ENCODE measurements at regions not wholly inside any gene's neighbourhood (a gene's known extent, or its start where the extent isn't known, plus 50 kb on each side); places are given as distances from the start of the nearest gene placed in this dataset.
"Not testable (repeated sequence)": the region's sequence is repeated elsewhere in the genome, so short reads cannot be mapped to it uniquely, and the experiment has no call there.

DNA sequence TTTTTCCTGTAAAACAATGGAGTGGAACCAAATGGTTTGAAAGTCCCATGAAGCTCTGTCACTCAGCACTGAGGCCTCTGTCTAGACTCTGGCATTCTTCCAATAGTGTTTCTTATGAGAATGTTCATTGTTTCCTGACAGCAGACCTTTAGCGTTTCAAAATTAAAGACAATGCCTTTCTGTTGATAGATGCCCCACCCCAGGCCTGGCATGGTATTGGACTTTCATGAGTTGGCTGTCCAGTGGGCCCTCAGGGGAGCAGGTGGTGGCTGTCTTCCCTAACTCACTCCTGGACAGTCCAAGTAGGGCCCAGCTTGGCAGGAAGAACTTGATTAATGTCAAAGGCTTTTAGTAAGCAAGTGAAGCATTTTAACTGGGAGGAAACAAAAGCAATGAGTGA is 186.5 kb upstream of the CCL2 start:
- peak; percentile 11 for DNase-seq (ENCODE audit: low read depth)
- in situ Hi-C loops (cut with HindIII; ENCODE audit: low pct_unique_long_range_greater_than_20kb, low sequenced_read_pairs), result no loop called here

GRCh38 chr17:34070712-34071111 is 184.4 kb upstream of the CCL2 start:
- in situ Hi-C loops (cut with HindIII; ENCODE audit: low pct_unique_long_range_greater_than_20kb, low sequenced_read_pairs), result no loop called here
- no peak for DNase-seq (ENCODE audit: low read depth)

DNA sequence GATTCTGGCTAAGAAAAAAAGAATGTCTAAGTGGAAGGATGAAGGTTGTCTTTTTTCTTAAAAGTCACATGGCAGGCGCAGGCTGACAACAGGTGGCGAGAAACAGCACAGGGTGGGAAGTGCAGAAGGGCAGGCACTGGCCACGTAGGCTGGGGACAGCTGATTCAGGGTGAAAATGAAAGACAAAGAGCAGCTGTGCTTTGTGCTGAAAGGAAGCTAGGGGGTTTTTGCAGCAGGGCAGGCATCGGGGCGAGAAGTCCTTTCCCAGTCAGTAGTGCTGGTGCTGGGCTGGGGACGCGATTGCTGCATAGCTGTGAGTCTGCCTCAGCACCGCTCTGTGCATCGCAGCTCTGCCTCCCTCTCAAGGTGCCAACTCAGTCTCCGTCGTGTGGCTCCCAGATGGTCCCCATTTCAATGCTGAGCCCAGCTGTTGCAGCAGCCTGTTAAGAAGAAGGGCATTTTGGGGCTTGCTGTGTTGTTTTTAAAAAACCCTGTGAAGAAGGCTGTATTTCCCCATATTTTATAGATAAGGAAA is 183.1 kb upstream of the CCL2 start:
- DNase-seq (ENCODE audit: low read depth), result no peak
- in situ Hi-C loops (cut with HindIII; ENCODE audit: low pct_unique_long_range_greater_than_20kb, low sequenced_read_pairs), result no loop called here

DNA sequence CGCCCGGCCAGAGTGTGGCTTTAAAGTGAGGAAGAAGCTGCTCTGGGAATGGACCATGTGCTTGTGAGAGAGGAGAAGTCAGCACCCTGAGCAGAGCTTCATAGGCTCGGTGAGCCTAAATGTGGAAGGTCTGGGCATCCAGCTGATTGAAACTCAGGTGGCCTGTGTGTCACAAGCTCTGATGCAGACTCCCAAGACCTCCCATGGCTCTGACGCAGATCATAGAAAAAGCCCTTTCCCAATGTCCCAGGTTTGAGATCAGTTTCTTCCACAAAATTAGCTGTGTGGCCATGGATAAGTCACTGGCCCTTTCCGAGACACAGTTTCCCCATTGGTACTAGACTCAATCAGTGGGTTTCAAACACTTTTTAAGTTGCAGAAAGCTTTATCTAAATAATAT is 180.0 kb upstream of the CCL2 start:
- in situ Hi-C loops (cut with HindIII; ENCODE audit: low pct_unique_long_range_greater_than_20kb, low sequenced_read_pairs), result no loop called here
- no peak for DNase-seq (ENCODE audit: low read depth)

GRCh38 chr17:34076743-34077631 is 178.1 kb upstream of the CCL2 start:
- in situ Hi-C loops (cut with HindIII; ENCODE audit: low pct_unique_long_range_greater_than_20kb, low sequenced_read_pairs), result no loop called here
- no peak for DNase-seq (ENCODE audit: low read depth)

DNA sequence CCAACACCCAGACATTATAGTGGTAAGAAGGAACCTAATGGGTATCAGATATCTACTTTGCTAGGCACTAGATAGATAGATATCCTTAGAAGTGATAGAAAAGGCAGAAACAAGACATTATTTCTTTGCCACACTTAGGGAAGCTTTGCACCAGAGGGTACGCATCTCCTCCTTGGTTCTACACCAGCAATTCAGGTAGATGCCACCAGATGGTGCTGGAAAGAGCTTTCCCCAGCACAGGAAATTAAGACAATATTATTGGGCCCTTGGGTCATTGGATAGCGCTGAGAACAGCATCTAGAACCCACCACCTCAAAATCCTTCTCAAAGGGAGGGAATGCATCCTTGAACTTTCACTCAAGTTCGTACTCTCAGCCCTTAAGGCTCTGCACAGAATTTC is 173.8 kb upstream of the CCL2 start:
- in situ Hi-C loops (cut with HindIII; ENCODE audit: low pct_unique_long_range_greater_than_20kb, low sequenced_read_pairs), result no loop called here
- DNase-seq (ENCODE audit: low read depth), result no peak

DNA sequence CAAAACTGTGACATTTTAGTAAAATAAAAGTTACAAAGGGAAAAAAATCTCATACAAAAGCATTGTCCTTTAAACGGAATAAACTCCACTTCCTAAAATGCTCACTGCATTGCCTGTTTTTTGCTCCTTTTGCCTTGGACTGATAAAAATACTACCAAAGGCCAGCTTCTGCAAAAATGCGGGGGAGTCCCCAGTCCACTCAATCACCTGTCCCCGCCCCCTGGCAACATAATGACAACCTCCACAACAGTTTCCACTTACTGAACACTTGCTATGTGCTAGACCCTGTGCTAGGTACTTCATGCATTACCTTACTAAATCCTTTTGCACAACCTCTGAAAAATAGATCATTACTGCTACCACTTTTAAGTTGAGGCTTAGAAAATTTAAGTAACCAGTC is 172.7 kb upstream of the CCL2 start:
- in situ Hi-C loops (cut with HindIII; ENCODE audit: low pct_unique_long_range_greater_than_20kb, low sequenced_read_pairs), result no loop called here
- no peak for DNase-seq (ENCODE audit: low read depth)

GRCh38 chr17:34089042-34089441 is 166.0 kb upstream of the CCL2 start:
- in situ Hi-C loops (cut with HindIII; ENCODE audit: low pct_unique_long_range_greater_than_20kb, low sequenced_read_pairs); DNase-seq (ENCODE audit: low read depth): not testable (repeated sequence)

DNA sequence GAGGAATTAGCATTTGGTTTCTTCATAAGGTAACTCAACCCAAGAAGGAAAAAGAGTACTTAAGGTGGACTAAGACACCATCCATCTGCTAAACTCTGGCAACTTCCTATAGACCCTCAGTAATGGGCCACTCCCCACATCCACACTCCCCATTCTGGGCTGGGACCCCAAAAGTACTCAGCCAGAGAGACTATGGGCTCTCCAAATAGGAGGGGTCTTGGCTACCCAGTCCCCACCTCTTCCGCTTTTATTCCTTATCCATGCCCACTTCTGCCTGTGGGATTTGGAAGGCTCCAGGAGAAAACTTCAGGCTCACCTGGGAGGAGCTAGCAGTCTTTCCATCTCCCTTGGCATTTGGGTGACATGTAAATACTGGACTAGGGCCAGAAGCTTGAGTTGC is 164.5 kb upstream of the CCL2 start:
- DNase-seq (ENCODE audit: low read depth), result no peak
- in situ Hi-C loops (cut with HindIII; ENCODE audit: low pct_unique_long_range_greater_than_20kb, low sequenced_read_pairs), result no loop called here

GRCh38 chr17:34091975-34092374 is 163.1 kb upstream of the CCL2 start:
- in situ Hi-C loops (cut with HindIII; ENCODE audit: low pct_unique_long_range_greater_than_20kb, low sequenced_read_pairs), result no loop called here
- DNase-seq (ENCODE audit: low read depth), result no peak

DNA sequence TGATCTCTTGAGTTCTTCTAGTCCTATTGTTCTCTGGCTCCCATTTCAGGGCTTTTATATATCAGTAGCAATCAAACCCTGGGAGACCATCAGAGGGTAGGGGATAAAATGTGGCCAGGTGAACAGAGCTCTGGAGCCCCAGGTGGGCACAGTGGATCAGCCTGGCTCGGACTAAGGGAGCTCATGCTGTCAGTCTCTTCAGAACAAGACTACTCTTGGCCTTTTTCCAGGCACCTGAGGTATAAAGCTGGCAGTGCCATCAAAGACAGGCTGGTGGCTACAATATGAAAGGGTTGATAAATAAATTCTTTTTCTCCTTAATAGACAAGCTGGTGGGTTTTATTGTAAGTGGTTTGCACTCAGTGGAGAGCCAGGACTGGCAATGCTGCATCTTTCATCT is 160.0 kb upstream of the CCL2 start:
- in situ Hi-C loops (cut with HindIII; ENCODE audit: low pct_unique_long_range_greater_than_20kb, low sequenced_read_pairs), result no loop called here
- DNase-seq (ENCODE audit: low read depth), result no peak

DNA sequence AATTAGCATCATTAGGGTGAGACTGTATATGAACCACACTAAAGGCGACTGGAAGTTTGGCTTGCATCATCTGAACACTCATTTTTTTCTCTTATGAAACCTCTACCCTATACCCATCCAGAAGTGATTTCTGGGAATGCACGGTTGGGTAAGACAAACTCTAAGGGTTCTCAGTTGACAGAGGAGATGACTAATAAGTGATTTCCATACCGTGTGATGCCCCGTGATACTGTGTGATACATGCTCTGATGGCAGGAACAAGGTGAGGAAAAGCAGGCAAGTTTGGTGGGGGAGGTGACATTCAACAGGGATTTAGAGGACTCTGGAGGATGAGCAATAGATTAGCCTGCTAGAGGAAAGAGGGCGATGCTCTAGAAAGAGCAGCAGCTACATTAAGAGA is 156.4 kb upstream of the CCL2 start:
- in situ Hi-C loops (cut with HindIII; ENCODE audit: low pct_unique_long_range_greater_than_20kb, low sequenced_read_pairs), result no loop called here

GRCh38 chr17:34099859-34100515 is 155.1 kb upstream of the CCL2 start:
- no peak for DNase-seq (ENCODE audit: low read depth)

More for the DNA sequence above, 156.4 kb upstream of the CCL2 start:
- peak; percentile 26 for DNase-seq (ENCODE audit: low read depth)

GRCh38 chr17:34107019-34107418 is 148.1 kb upstream of the CCL2 start:
- in situ Hi-C loops (cut with HindIII; ENCODE audit: low pct_unique_long_range_greater_than_20kb, low sequenced_read_pairs), result no loop called here
- no peak for DNase-seq (ENCODE audit: low read depth)

More at GRCh38 chr17:34099859-34100515, 155.1 kb upstream of the CCL2 start:
- in situ Hi-C loops (cut with HindIII; ENCODE audit: low pct_unique_long_range_greater_than_20kb, low sequenced_read_pairs), result no loop called here

GRCh38 chr17:34110315-34110714 is 144.8 kb upstream of the CCL2 start:
- in situ Hi-C loops (cut with HindIII; ENCODE audit: low pct_unique_long_range_greater_than_20kb, low sequenced_read_pairs), result no loop called here
- no peak for DNase-seq (ENCODE audit: low read depth)

- in situ Hi-C loops (cut with HindIII; ENCODE audit: low pct_unique_long_range_greater_than_20kb, low sequenced_read_pairs), result no loop called here
- no peak for DNase-seq (ENCODE audit: low read depth)
Measured at GRCh38 chr17:34113089-34113488, 142.0 kb upstream of the CCL2 start.

GRCh38 chr17:34114174-34114573 is 140.9 kb upstream of the CCL2 start:
- DNase-seq (ENCODE audit: low read depth), result no peak

GRCh38 chr17:34116306-34116705 is 138.8 kb upstream of the CCL2 start:
- in situ Hi-C loops (cut with HindIII; ENCODE audit: low pct_unique_long_range_greater_than_20kb, low sequenced_read_pairs), result no loop called here
- DNase-seq (ENCODE audit: low read depth), result no peak

More at GRCh38 chr17:34114174-34114573, 140.9 kb upstream of the CCL2 start:
- in situ Hi-C loops (cut with HindIII; ENCODE audit: low pct_unique_long_range_greater_than_20kb, low sequenced_read_pairs), result no loop called here

- DNase-seq (ENCODE audit: low read depth), result no peak
- in situ Hi-C loops (cut with HindIII; ENCODE audit: low pct_unique_long_range_greater_than_20kb, low sequenced_read_pairs), result no loop called here
Measured at GRCh38 chr17:34117332-34117731, 137.8 kb upstream of the CCL2 start.

All from Caki2 (cell line).